ENCODE measurements at regions not wholly inside any gene's neighbourhood (a gene's known extent, or its start where the extent isn't known, plus 50 kb on each side); places are given as distances from the start of the nearest gene placed in this dataset.

DNA sequence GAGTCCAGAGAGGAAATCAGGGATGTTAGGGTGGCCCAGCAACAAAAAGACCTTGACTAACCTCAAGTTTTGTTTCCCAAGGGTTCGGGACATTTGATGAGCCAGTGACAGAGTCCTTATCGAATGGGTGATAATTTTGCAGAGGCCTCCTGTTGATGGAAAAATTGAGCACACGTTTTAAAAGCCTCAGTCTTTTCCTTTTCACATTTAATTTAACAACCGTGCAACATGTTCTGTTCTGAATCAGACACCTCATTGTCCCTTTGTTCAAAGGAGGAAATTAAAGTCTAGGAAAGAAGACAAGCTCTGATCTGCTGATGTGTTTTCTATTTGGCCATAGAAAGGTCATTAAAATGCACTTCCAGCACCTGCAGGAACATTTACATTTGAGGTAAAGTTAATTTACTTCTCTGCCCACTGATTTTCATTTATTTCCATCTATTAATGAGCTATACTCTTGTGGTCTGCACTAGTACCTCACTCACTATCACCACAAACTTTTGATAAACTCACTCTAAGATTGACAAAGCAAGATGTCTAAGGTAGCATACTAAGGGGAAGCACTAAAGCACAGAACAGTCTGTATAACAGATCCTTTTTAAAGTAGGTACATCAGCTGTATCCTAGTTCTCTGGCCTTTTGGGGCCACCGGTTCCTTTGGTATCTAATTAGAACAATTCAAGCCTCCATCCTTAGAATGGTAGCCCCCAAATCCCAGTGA lies 147.0 kb downstream of the RPAP3 start:
- no peak for DNase-seq

DNA sequence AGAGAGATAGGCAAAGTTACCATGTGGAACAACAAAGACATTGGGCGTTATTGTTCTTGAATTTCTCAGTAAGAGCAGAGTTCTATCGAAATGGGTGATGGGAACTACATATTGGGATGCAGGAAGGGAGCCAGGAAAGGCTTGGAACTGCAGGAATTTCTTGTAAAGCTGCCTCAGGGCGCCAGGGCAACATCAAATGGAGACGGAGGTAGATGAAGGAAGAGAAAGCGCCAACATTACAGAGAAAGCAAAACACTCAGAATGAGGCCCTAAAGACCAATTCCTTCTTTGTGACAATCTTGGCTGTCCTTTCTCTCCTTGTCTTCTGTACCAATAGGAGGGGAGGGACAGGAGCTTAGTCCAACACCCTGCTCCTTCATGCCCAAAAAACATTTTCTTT lies 148.4 kb downstream of the RPAP3 start:
- no peak for DNase-seq

DNA sequence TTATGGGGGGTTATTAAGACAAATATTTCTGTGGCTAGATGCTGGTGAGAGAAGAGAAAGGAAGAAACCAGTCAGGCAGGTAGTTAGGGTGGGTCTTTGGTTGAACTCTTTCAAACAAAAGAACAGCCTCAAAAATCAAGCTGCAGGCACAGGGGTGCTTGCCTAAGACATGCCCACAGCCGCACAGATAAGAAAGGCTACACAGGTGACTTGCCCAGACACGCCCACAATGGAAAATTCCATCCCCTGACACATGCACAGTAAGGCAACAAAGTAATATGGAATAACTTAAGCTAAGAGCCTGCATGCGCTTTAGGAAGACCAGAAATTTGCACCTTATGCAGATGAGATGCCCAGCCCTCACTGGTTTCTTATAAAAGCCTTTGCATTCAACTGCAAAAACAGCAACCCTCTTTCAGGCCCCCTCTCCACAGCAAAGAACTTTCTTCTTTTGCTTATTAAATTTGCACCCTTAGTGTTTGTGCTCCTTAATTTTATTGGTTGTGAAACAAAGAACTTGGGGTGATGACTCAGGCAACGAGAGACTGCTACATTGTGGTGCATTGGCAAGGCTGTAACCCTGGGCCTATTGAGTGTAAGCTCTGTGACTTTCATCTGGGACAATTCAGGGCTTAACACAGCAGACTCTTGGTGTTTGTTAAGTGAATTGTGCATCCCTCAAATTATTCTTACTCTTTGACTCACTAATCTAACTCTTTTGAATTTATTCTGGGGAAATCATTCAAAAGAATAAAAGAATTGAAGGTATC lies 149.4 kb downstream of the RPAP3 start:
- no peak for DNase-seq

- DNase-seq = no peak
Observed at GRCh38 chr12:47554046-47554653, 151.7 kb downstream of the RPAP3 start.

GRCh38 chr12:47553266-47553665 lies 152.6 kb downstream of the RPAP3 start:
- no peak for DNase-seq

- DNase-seq = no peak
Observed at GRCh38 chr12:47551426-47551851, 154.4 kb downstream of the RPAP3 start.

DNA sequence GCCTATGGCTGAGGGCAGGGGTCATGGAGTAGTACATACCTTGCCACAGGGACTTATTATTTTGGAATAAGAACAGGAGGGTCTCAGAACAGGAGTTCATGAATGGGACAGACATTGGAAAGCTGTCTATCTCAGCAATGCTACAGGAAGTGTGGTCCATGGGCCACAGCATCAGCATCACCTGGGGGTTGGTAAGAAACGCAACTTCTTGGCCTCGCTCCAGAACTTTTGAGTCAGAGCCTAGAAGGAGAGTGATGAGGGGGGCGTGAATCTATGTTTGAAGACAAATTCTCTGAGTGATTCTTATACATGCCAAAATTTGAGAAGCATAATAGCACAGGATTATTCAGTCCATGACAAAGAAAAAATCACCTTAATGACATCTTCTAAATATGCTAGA lies 156.6 kb downstream of the RPAP3 start:
- no peak for DNase-seq

DNA sequence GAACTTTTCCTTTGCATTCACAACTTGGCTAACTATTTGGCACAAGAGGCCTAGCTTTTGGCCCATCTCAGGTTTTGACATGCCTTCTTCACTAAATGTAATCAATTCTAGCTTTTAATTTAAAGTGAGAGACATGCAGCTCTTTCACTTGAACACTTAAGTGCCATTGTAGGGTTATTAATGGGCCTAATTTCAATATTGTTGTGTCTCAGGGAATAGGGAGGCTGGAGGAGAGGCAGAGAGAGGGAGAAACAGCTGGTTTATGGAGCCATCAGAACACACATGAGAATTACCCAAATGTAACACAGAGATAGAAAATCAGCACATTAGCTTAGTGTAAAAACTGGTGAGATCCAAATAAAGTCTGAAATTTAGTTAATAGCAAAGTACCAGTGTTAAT lies 157.4 kb downstream of the RPAP3 start:
- no peak for DNase-seq

DNA sequence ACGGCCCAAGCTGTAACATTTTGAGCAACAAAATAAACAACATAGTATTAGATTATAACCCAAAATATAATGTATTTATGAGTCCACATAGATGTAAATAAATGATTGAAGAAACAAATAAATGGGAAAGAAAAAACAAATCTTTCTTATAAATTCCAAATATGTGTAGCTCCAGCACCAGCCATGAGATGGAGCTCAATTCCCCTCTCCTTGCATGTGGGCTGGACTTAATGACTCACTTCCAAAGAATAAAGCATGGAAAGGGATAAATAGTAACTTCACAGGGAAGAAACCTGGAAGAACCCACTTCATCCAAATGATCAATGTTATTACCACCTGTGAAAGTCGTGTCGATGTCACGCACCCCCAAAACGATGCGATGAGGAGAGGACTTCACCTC lies 158.8 kb downstream of the RPAP3 start:
- no peak for DNase-seq

- DNase-seq = no peak
Observed at GRCh38 chr12:47545938-47546609, 159.8 kb downstream of the RPAP3 start.

- no peak for DNase-seq
Observed at GRCh38 chr12:47534695-47535094, 171.1 kb downstream of the RPAP3 start.

GRCh38 chr12:47530050-47530449 lies 175.8 kb downstream of the RPAP3 start:
- no peak for DNase-seq

GRCh38 chr12:47527816-47528215 lies 178.0 kb downstream of the RPAP3 start:
- no peak for DNase-seq

DNA sequence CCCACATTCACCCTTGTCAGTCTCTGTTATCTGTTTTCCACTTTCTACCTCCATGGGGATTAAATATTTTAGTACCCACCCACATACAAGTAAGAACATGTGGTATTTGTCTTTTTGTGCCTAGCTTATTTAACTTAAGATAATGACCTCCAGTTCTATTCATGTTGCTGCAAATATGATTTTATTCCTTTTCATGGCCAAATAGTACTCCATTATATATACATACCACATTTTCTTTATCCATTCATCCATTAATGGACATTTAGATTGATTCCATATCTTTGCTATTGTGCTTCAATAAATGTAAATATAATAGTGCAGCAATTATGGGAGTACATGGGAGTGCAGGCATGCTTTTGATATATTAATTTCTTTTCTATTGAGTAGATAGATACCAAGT lies 185.8 kb downstream of the RPAP3 start:
- DNase-seq = no peak

DNA sequence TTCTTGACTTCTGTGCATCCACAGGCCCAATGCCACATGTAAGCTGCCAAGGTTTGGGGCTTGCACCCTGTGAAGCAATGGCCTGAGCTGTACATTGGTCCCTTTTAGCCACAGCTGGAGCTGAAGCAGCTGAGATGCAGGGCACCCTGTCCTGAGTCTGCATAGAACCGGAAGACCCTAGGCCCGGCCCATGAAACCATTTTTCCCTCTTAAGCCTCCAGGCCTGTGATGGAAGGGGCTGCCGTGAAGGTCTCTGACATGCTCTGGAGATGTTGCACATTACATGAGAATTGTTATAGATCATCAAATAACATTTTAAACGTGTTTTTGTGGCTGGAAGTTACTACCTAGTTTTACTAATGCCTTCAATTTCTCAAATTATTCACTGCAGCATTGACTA lies 188.7 kb downstream of the RPAP3 start:
- no peak for DNase-seq

DNA sequence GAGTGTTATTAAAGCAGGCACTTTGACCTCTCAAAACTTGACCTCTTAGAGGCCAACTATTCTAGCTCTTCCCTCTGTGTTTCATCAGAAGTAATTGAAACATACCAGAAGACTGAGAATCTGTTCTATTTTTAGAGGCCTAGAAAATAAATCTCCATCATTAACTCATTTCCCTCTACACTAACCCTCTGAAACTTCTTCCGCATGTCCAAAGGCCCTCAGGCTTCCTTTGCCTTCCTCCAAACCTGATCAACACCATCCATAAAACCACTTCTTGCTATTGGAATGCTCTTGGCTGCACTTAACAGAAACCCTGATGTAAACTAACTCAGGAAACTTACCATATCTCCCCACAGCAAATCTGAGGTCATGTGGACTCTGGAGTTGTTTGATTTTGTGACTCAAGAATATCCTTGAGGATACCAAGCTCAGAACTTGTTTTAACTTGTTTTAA lies 196.4 kb downstream of the RPAP3 start:
- no peak for DNase-seq

DNA sequence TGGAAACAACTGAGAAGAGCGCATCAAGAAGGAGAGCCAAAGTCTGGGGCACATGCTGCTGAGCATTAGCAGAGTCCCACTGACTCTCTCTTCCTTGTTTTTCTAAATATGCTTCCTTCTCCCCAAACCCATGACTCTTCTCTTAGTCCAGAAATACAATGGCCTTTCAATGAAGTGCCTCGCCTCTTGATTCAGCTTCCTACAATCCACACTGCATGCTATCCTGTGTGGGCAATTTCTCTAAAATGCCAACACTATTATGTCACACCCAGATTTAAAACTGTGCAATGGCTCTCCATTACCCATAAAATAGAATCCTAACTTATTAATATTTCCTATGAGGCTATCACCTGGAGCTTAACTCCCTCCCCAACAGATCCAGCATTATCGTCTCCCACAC lies 198.6 kb downstream of the RPAP3 start:
- no peak for DNase-seq

GRCh38 chr12:47504775-47505446 lies 200.9 kb downstream of the RPAP3 start:
- DNase-seq = no peak

DNA sequence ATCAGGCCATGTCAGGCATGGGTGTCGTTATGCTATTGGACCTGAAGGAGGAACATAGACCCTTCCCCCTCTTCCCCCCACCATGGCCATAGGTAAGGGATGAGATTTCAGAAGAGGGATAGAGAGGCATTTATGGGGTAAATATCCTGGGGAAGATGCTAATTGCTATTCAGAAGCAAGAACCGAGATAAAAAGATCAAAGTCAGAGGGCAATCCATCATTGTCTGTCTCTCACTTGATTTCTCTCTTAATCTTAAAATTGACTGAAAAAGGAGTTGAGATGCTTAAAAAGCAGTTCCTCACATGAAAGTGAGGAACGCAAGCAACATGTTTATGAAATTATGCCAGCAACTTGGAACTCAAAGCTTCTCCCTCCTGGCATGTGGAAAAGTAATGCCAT lies 212.0 kb downstream of the RPAP3 start:
- DNase-seq = no peak

GRCh38 chr12:47491516-47492305 lies 214.1 kb downstream of the RPAP3 start:
- DNase-seq = no peak

GRCh38 chr12:47488888-47489287 lies 216.9 kb downstream of the RPAP3 start:
- no peak for DNase-seq

- no peak for DNase-seq
Observed at GRCh38 chr12:47481041-47481440, 224.8 kb downstream of the RPAP3 start.

All from left hindlimb (tissue), 1 donor.